ENCODE measurements at regions not wholly inside any gene's neighbourhood (a gene's known extent, or its start where the extent isn't known, plus 50 kb on each side); places are given as distances from the start of the nearest gene placed in this dataset.

GRCh38 chr2:212921061-212921460 lies 230.4 kb downstream of the IKZF2 start:
- H3K27me3 Mint-ChIP-seq (ENCODE audit: unreplicated experiment), result no peaks in the 10 kb centered on the region
- CTCF ChIA-PET, result interaction anchor here (0.9 kb wide), 1 partner anchor 229 kb away, joined by 5 read pairs; no protein-coding TSS in a partner anchor
- intact Hi-C loops (cut with micrococcal nuclease; ENCODE audit: unreplicated experiment), result no loop called here
- no peak for DNase-seq
- peaks cover 37% of the 10 kb centered on the region for H3K4me1 Mint-ChIP-seq (ENCODE audit: low read depth, unreplicated experiment)
- H3K36me3 Mint-ChIP-seq (ENCODE audit: insufficient read depth, unreplicated experiment), result no peaks in the 10 kb centered on the region
- no peak overlapping the region for H3K4me3 Mint-ChIP-seq (ENCODE audit: low read depth, unreplicated experiment)
- H3K27ac Mint-ChIP-seq (ENCODE audit: unreplicated experiment), result no peak overlapping the region
- H3K9me3 Mint-ChIP-seq (ENCODE audit: low read depth, unreplicated experiment), result no peaks in the 10 kb centered on the region
- BruUV-seq (replicated peaks), result no TSS peak
- TF ChIP-seq CTCF (IDR thresholded peaks at IDR 0.05; ENCODE audit: unreplicated experiment), result no peak

GRCh38 chr2:212919238-212919637 lies 232.2 kb downstream of the IKZF2 start:
- H3K4me3 Mint-ChIP-seq (ENCODE audit: low read depth, unreplicated experiment), result no peak overlapping the region
- no TSS peak for BruUV-seq (replicated peaks)
- TF ChIP-seq CTCF (IDR thresholded peaks at IDR 0.05; ENCODE audit: unreplicated experiment), result no peak
- intact Hi-C loops (cut with micrococcal nuclease; ENCODE audit: unreplicated experiment), result loop anchor here (2.0 kb wide), 1 partner anchor 22 kb away; no protein-coding TSS in a partner anchor
- H3K27me3 Mint-ChIP-seq (ENCODE audit: unreplicated experiment), result no peaks in the 10 kb centered on the region
- CTCF ChIA-PET, result interaction anchor here (0.5 to 1.0 kb wide), 4 partner anchors 21 to 233 kb away, joined by 3 to 6 read pairs (median 4); no protein-coding TSS in a partner anchor
- H3K27ac Mint-ChIP-seq (ENCODE audit: unreplicated experiment), result peak overlapping the region; percentile 19
- H3K4me1 Mint-ChIP-seq (ENCODE audit: low read depth, unreplicated experiment), result peaks cover 55% of the 10 kb centered on the region
- H3K9me3 Mint-ChIP-seq (ENCODE audit: low read depth, unreplicated experiment), result no peaks in the 10 kb centered on the region
- H3K36me3 Mint-ChIP-seq (ENCODE audit: insufficient read depth, unreplicated experiment), result no peaks in the 10 kb centered on the region
- peak; percentile 55 for DNase-seq

GRCh38 chr2:212918336-212918735 lies 233.1 kb downstream of the IKZF2 start:
- intact Hi-C loops (cut with micrococcal nuclease; ENCODE audit: unreplicated experiment), result loop anchor here (2.0 kb wide), 1 partner anchor 22 kb away; no protein-coding TSS in a partner anchor
- Mint-ChIP-seq H3K4me3 (ENCODE audit: low read depth, unreplicated experiment) (no peak overlapping the region), H3K9me3 (ENCODE audit: low read depth, unreplicated experiment) (no peaks in the 10 kb centered on the region), H3K36me3 (ENCODE audit: insufficient read depth, unreplicated experiment) (no peaks in the 10 kb centered on the region), H3K27me3 (ENCODE audit: unreplicated experiment) (no peaks in the 10 kb centered on the region), H3K27ac (ENCODE audit: unreplicated experiment) (no peak overlapping the region), H3K4me1 (ENCODE audit: low read depth, unreplicated experiment) (peaks cover 64% of the 10 kb centered on the region)
- CTCF ChIA-PET, result interaction anchor here (0.7 kb wide), 1 partner anchor 778 kb away, joined by 4 read pairs; no protein-coding TSS in a partner anchor
- DNase-seq, result no peak
- no peak for TF ChIP-seq CTCF (IDR thresholded peaks at IDR 0.05; ENCODE audit: unreplicated experiment)
- BruUV-seq (replicated peaks), result no TSS peak

- CTCF ChIA-PET, result no interaction called here
- Mint-ChIP-seq H3K27me3 (ENCODE audit: unreplicated experiment) (no peaks in the 10 kb centered on the region), H3K4me3 (ENCODE audit: low read depth, unreplicated experiment) (no peak overlapping the region), H3K4me1 (ENCODE audit: low read depth, unreplicated experiment) (peaks cover 73% of the 10 kb centered on the region), H3K27ac (ENCODE audit: unreplicated experiment) (peak overlapping the region; percentile 95), H3K36me3 (ENCODE audit: insufficient read depth, unreplicated experiment) (peaks cover 10% of the 10 kb centered on the region), H3K9me3 (ENCODE audit: low read depth, unreplicated experiment) (no peaks in the 10 kb centered on the region)
- no peak for TF ChIP-seq CTCF (IDR thresholded peaks at IDR 0.05; ENCODE audit: unreplicated experiment)
- intact Hi-C loops (cut with micrococcal nuclease; ENCODE audit: unreplicated experiment), result no loop called here
- BruUV-seq (replicated peaks), result no TSS peak
- DNase-seq, result no peak
Observed at GRCh38 chr2:212915121-212915782, 236.2 kb downstream of the IKZF2 start.

All from Calu3 (cell line).